ENCODE measurements at regions not wholly inside any gene's neighbourhood (a gene's known extent, or its start where the extent isn't known, plus 50 kb on each side); places are given as distances from the start of the nearest gene placed in this dataset.

DNA sequence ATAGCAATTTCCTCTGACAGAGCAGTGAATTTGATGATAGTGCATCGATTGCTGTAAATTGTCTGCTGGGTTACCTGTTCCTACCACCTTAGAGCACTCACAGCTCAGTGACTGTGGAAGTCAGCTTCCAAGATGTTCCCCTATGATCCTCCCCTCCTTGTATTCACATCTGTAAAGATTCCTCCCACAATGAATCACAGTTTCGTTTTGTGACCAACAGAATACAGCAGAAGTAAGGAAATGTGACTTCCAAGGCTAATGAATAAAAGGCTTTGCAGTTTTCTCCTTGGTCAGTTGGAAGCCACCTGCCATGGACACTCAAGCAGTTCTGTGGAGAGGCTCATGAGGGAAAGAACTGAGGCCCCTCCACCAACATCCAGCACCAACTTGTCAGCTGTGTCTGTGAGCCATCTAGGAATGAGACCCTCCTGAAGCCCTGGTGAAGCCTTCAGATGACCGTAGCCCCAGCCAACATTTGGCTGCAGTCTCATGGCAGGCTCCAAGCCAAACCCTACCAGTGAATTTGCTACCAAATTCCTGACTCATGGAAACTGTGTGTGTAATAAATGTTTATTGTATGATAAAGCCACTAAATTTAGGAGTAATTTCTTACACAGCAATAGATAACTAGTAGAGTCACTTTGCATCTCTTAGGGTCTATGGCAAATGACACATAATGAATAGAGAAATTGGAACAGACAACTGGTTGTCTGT is 309.5 kb upstream of the NPVF start:
- no peak for DNase-seq (ENCODE audit: low read depth in 2 of 2)
- no peak overlapping the region for H3K4me2 ChIP-seq (ENCODE audit: extremely low read depth, insufficient read depth, low read length)

DNA sequence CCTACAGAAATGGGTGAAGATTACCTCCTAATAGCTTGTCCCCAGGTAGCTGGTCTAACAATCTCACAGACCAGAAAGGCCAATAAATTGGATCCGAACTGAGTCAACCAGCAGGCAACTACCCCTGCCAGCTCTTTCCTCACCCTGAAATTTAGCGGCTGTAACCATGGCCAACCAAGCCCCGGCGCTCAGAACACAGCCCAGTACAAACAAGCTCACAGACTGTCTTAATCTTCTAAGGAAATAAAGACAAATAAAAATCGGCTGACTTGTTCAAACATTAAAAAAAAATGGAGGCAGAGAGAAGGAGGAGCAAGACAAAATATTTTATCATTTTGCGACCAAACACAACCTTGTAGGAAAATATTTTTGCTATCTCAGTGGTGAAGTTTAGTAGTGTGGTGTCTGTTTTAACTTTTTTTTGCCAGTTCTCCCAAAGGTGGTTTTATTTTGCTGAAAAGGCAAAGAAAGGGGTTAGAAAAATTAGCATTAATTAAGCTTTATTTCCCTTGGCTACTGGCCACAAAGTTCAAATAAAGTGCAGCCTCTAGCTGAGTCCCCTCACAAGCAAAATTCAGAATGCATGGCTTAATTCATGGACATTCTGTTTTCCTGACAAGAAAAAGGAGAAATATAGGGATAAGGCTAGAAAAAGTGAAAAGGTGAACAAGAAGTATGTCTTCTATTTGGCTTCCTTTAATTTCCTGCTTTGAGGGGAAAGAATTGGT is 313.0 kb upstream of the NPVF start:
- TF ChIP-seq EZH2 (IDR thresholded peaks at IDR 0.05; ENCODE audit: low read length, missing control alignments), result no peak
- TF ChIP-seq, protein P1, sequence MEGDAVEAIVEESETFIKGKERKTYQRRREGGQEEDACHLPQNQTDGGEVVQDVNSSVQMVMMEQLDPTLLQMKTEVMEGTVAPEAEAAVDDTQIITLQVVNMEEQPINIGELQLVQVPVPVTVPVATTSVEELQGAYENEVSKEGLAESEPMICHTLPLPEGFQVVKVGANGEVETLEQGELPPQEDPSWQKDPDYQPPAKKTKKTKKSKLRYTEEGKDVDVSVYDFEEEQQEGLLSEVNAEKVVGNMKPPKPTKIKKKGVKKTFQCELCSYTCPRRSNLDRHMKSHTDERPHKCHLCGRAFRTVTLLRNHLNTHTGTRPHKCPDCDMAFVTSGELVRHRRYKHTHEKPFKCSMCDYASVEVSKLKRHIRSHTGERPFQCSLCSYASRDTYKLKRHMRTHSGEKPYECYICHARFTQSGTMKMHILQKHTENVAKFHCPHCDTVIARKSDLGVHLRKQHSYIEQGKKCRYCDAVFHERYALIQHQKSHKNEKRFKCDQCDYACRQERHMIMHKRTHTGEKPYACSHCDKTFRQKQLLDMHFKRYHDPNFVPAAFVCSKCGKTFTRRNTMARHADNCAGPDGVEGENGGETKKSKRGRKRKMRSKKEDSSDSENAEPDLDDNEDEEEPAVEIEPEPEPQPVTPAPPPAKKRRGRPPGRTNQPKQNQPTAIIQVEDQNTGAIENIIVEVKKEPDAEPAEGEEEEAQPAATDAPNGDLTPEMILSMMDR (conservative IDR thresholded peaks at IDR 0.05 in 1 of 2, IDR thresholded peaks at IDR 0.05 in 1 of 2; ENCODE audit: low read depth in 1 of 2, low read length in 2 of 2), result no peak
- H3K4me2 ChIP-seq (ENCODE audit: extremely low read depth, insufficient read depth, low read length), result no peak overlapping the region
- DNase-seq (ENCODE audit: low read depth in 2 of 2), result no peak
- H4K20me1 ChIP-seq (ENCODE audit: control insufficient read depth, extremely low read depth, insufficient read depth, low read length), result no peaks in the 10 kb centered on the region
- H3K27me3 ChIP-seq (ENCODE audit: control insufficient read depth, insufficient read depth, low read length), result no peaks in the 10 kb centered on the region
- no peak overlapping the region for H2AFZ ChIP-seq (ENCODE audit: low read length)
- H3K9ac ChIP-seq (ENCODE audit: insufficient read depth, low read length), result no peak overlapping the region
- H3K4me3 ChIP-seq (replicated peaks in 1 of 4; ENCODE audit: control extremely low read depth in 1 of 4, insufficient read depth in 1 of 4, low read depth in 3 of 4, low read length in 4 of 4), result no peak overlapping the region
- H3K9me3 ChIP-seq (ENCODE audit: control insufficient read depth, insufficient read depth, low read depth, low read length), result no peaks in the 10 kb centered on the region
- no peak overlapping the region for H3K27ac ChIP-seq (ENCODE audit: insufficient read depth, low read length)
- no peaks in the 10 kb centered on the region for H3K36me3 ChIP-seq (ENCODE audit: control insufficient read depth, insufficient read depth, low read length)
- H3K79me2 ChIP-seq (ENCODE audit: control insufficient read depth, insufficient read depth, low read length), result no peaks in the 10 kb centered on the region
- no peaks in the 10 kb centered on the region for H3K4me1 ChIP-seq (ENCODE audit: control insufficient read depth, extremely low read depth, insufficient read depth, low read length)

More for the DNA sequence above, 309.5 kb upstream of the NPVF start:
- Histone ChIP-seq H3K27me3 (ENCODE audit: control insufficient read depth, insufficient read depth, low read length) (no peaks in the 10 kb centered on the region), H3K36me3 (ENCODE audit: control insufficient read depth, insufficient read depth, low read length) (no peaks in the 10 kb centered on the region), H3K79me2 (ENCODE audit: control insufficient read depth, insufficient read depth, low read length) (no peaks in the 10 kb centered on the region), H3K27ac (ENCODE audit: insufficient read depth, low read length) (no peak overlapping the region), H3K9me3 (ENCODE audit: control insufficient read depth, insufficient read depth, low read depth, low read length) (no peaks in the 10 kb centered on the region), H3K9ac (ENCODE audit: insufficient read depth, low read length) (no peak overlapping the region), H3K4me1 (ENCODE audit: control insufficient read depth, extremely low read depth, insufficient read depth, low read length) (no peaks in the 10 kb centered on the region), H4K20me1 (ENCODE audit: control insufficient read depth, extremely low read depth, insufficient read depth, low read length) (no peaks in the 10 kb centered on the region), H3K4me3 (replicated peaks in 1 of 4; ENCODE audit: control extremely low read depth in 1 of 4, insufficient read depth in 1 of 4, low read depth in 3 of 4, low read length in 4 of 4) (no peak overlapping the region), H2AFZ (ENCODE audit: low read length) (no peak overlapping the region)
- TF ChIP-seq, protein P1 (conservative IDR thresholded peaks at IDR 0.05 in 1 of 2, IDR thresholded peaks at IDR 0.05 in 1 of 2; ENCODE audit: low read depth in 1 of 2, low read length in 2 of 2), result no peak
- TF ChIP-seq EZH2 (IDR thresholded peaks at IDR 0.05; ENCODE audit: low read length, missing control alignments), result no peak

DNA sequence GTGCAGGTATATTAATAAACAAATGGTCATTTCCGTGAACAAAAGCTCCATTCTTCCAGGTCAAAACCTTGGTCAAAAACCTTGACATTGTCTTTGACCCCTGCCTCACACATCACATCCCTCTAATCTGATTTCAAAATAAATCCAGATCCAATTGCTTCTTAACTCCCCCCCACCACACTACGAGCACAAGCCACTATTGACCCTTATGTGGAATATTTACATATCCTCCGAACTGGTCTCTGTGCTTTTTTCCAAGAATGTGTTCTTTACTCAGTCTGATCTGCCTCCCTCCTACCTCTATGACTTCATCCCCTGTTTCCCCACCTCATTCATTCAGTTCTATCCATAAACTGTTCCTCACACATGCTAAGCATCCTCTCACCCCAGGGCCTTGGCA is 313.6 kb upstream of the NPVF start:
- no peak for TF ChIP-seq EZH2 (IDR thresholded peaks at IDR 0.05; ENCODE audit: low read length, missing control alignments)
- TF ChIP-seq, protein P1 (conservative IDR thresholded peaks at IDR 0.05 in 1 of 2, IDR thresholded peaks at IDR 0.05 in 1 of 2; ENCODE audit: low read depth in 1 of 2, low read length in 2 of 2), result no peak
- no peaks in the 10 kb centered on the region for H3K27me3 ChIP-seq (ENCODE audit: control insufficient read depth, insufficient read depth, low read length)
- H3K9me3 ChIP-seq (ENCODE audit: control insufficient read depth, insufficient read depth, low read depth, low read length), result no peaks in the 10 kb centered on the region

More for the DNA sequence above, 313.6 kb upstream of the NPVF start:
- H3K4me1 ChIP-seq (ENCODE audit: control insufficient read depth, extremely low read depth, insufficient read depth, low read length), result no peaks in the 10 kb centered on the region
- no peak overlapping the region for H3K9ac ChIP-seq (ENCODE audit: insufficient read depth, low read length)
- no peak for DNase-seq (ENCODE audit: low read depth in 2 of 2)
- no peaks in the 10 kb centered on the region for H3K79me2 ChIP-seq (ENCODE audit: control insufficient read depth, insufficient read depth, low read length)
- H3K4me3 ChIP-seq (replicated peaks in 1 of 4; ENCODE audit: control extremely low read depth in 1 of 4, insufficient read depth in 1 of 4, low read depth in 3 of 4, low read length in 4 of 4), result no peak overlapping the region
- no peak overlapping the region for H3K27ac ChIP-seq (ENCODE audit: insufficient read depth, low read length)
- H4K20me1 ChIP-seq (ENCODE audit: control insufficient read depth, extremely low read depth, insufficient read depth, low read length), result no peaks in the 10 kb centered on the region
- H3K36me3 ChIP-seq (ENCODE audit: control insufficient read depth, insufficient read depth, low read length), result no peaks in the 10 kb centered on the region
- no peak overlapping the region for H3K4me2 ChIP-seq (ENCODE audit: extremely low read depth, insufficient read depth, low read length)
- no peak overlapping the region for H2AFZ ChIP-seq (ENCODE audit: low read length)
